Karpas-422 (cell line): ENCODE measurements at regions not wholly inside any gene's neighbourhood (a gene's known extent, or its start where the extent isn't known, plus 50 kb on each side); places are given as distances from the start of the nearest gene placed in this dataset.

Experiments
- DNase-seq: peaks from one replicate; pipeline ENCODE4 v3.0.0-alpha.2; 2015
- H2AFZ ChIP-seq: fragments of 200-600 bp; sonication (generic); 2 replicates; pipeline ENCODE4 v1.6.1; 2014; ENCODE audit warnings: antibody characterized with exemption, low read length, mixed read lengths
- H3K27ac ChIP-seq: fragments of 200-600 bp; sonication (generic); 2 replicates; pipeline ENCODE4 v1.5.1; 2014; ENCODE audit warnings: mild to moderate bottlenecking, low read length, moderate library complexity
- H3K27me3 ChIP-seq: fragments of 200-600 bp; sonication (generic); 2 replicates; pipeline ENCODE4 v1.6.1; 2014; ENCODE audit warnings: low read length, mixed read lengths
- H3K36me3 ChIP-seq: fragments of 200-600 bp; sonication (generic); 2 replicates; pipeline ENCODE4 v1.6.1; 2014; ENCODE audit warnings: low read length, mixed read lengths; ENCODE audit not compliant: insufficient read depth
- H3K4me1 ChIP-seq: fragments of 200-600 bp; sonication (generic); 2 replicates; pipeline ENCODE4 v1.6.1; 2014; ENCODE audit warnings: mild to moderate bottlenecking, low read length, mixed read lengths
- H3K4me2 ChIP-seq: fragments of 200-600 bp; sonication (generic); 2 replicates; pipeline ENCODE4 v1.6.1; 2014; ENCODE audit warnings: low read length, low read depth, mild to moderate bottlenecking; ENCODE audit not compliant: poor library complexity, severe bottlenecking
- H3K4me3 ChIP-seq: fragments of 200-600 bp; sonication (generic); 2 replicates; pipeline ENCODE4 v1.5.1; 2014; ENCODE audit warnings: mild to moderate bottlenecking, antibody characterized with exemption, low read length, mixed read lengths
- H3K79me2 ChIP-seq: fragments of 200-600 bp; sonication (generic); 2 replicates; pipeline ENCODE4 v1.6.1; 2014; ENCODE audit warnings: mild to moderate bottlenecking, low read length, mixed read lengths
- H3K9ac ChIP-seq: fragments of 200-600 bp; sonication (generic); 2 replicates; pipeline ENCODE4 v1.6.0; 2014; ENCODE audit warnings: low read length
- H3K9me2 ChIP-seq: fragments of 200-600 bp; sonication (generic), shearing (Covaris generic); replicated peaks from 2 replicates; pipeline ENCODE4 v1.6.0; 2014; ENCODE audit warnings: mild to moderate bottlenecking, low read length, moderate library complexity; ENCODE audit not compliant: insufficient read depth
- H3K9me3 ChIP-seq: fragments of 300-700, 200-600 bp; sonication (generic); 2 replicates; pipeline ENCODE4 v1.6.1; 2014; ENCODE audit warnings: low read length, mixed read lengths
- H4K20me1 ChIP-seq: fragments of 200-600 bp; sonication (generic); 2 replicates; pipeline ENCODE4 v1.6.1; 2014; ENCODE audit warnings: mild to moderate bottlenecking, antibody characterized with exemption, low read length, low read depth; ENCODE audit not compliant: insufficient read depth

DNA sequence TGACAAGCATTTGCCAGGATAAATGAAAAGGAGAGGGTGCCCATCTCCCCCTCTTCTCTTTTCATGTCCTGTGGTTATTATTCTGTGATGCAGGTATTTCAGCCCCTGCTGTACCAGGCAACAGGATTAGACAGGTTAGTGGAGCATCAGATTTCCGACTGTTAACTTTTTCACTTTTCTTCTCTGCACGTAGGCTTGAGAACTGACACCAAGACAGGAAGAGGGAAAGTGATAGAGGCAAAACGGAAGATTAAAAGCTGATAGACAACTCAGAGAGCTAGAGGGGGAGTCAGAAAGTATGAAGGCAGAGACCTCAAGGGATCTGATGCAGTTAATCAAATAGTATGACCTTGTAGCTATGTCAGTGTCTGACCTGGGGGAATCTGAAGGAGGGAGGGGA, 132.8 kb downstream of the SOX9 start:
- DNase-seq: peak; percentile 62
- peak overlapping the region; percentile 54 for H3K4me2 ChIP-seq
- no peaks in the 10 kb centered on the region for H4K20me1 ChIP-seq
- peak overlapping the region; percentile 32 for H3K9ac ChIP-seq
- peak overlapping the region; percentile 15; the same call in 1 of the 2 replicates for H3K4me3 ChIP-seq
- H3K9me3 ChIP-seq: no peaks in the 10 kb centered on the region
- no peaks in the 10 kb centered on the region for H3K79me2 ChIP-seq
- no peaks in the 10 kb centered on the region for H3K9me2 ChIP-seq
- H3K4me1 ChIP-seq: peaks cover 27% of the 10 kb centered on the region
- no peaks in the 10 kb centered on the region for H3K36me3 ChIP-seq
- no peaks in the 10 kb centered on the region for H3K27me3 ChIP-seq
- peak overlapping the region; percentile 24; the same call in 1 of the 2 replicates for H2AFZ ChIP-seq
- H3K27ac ChIP-seq: peak overlapping the region; percentile 79

DNA sequence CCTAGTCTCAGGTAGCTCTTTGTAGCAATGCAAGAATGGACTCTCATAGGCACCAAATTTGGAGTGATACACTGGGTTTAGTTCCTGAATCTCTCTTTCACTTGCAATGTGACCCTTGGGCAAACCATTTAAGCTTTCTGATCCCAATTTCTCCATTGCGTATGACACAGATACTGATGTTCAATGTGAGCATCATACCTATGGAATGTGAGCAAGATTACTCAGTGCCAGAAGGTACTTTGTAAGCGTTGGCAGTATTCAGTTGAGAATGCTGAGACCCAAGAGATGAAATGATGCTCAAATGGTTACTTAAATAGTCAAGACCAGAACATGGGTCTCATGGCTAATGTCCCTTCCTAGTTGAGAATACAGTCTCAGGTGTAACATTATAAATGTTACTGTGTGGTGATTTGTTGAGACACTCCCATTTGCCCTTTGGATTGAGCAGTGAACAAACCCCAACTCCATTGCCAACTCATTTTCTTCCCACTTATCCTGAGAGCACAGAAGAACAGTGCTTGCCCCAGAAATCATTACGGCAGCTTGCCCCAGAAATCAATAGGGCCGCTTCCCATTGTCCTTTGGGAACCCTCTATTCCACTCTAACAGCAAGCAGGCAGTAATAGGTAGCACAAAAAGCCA, 134.1 kb downstream of the SOX9 start:
- Histone ChIP-seq H3K9me3 (no peaks in the 10 kb centered on the region), H3K79me2 (no peaks in the 10 kb centered on the region), H2AFZ (no peak overlapping the region), H3K4me2 (no peak overlapping the region), H3K4me3 (no peak overlapping the region), H4K20me1 (no peaks in the 10 kb centered on the region), H3K9me2 (no peaks in the 10 kb centered on the region), H3K27ac (no peak overlapping the region), H3K27me3 (no peaks in the 10 kb centered on the region), H3K9ac (no peak overlapping the region), H3K36me3 (no peaks in the 10 kb centered on the region), H3K4me1 (peaks cover 27% of the 10 kb centered on the region)
- DNase-seq: no peak

- Histone ChIP-seq H4K20me1 (no peaks in the 10 kb centered on the region), H2AFZ (no peak overlapping the region), H3K79me2 (no peaks in the 10 kb centered on the region), H3K9ac (no peak overlapping the region), H3K27ac (no peak overlapping the region), H3K27me3 (no peaks in the 10 kb centered on the region), H3K36me3 (no peaks in the 10 kb centered on the region), H3K4me3 (no peak overlapping the region), H3K9me3 (no peaks in the 10 kb centered on the region), H3K4me2 (no peak overlapping the region), H3K4me1 (peaks cover 24% of the 10 kb centered on the region), H3K9me2 (no peaks in the 10 kb centered on the region)
- DNase-seq: no peak
These were observed 134.7 kb downstream of the SOX9 start for GRCh38 chr17:72255481-72255880.

GRCh38 chr17:72258711-72259110, 137.9 kb downstream of the SOX9 start:
- DNase-seq: no peak
- no peak overlapping the region for H3K4me2 ChIP-seq
- no peaks in the 10 kb centered on the region for H3K9me2 ChIP-seq
- H3K27ac ChIP-seq: no peak overlapping the region
- H3K4me1 ChIP-seq: peaks cover 13% of the 10 kb centered on the region
- H3K4me3 ChIP-seq: no peak overlapping the region
- no peaks in the 10 kb centered on the region for H3K36me3 ChIP-seq
- H4K20me1 ChIP-seq: no peaks in the 10 kb centered on the region
- H3K9ac ChIP-seq: no peak overlapping the region
- no peak overlapping the region for H2AFZ ChIP-seq
- H3K27me3 ChIP-seq: no peaks in the 10 kb centered on the region; the same call in 1 of the 2 replicates
- no peaks in the 10 kb centered on the region for H3K79me2 ChIP-seq
- no peaks in the 10 kb centered on the region for H3K9me3 ChIP-seq

- no peaks in the 10 kb centered on the region for H4K20me1 ChIP-seq
- DNase-seq: no peak
- no peaks in the 10 kb centered on the region; the same call in 1 of the 2 replicates for H3K27me3 ChIP-seq
- H2AFZ ChIP-seq: no peak overlapping the region
- no peaks in the 10 kb centered on the region for H3K36me3 ChIP-seq
- H3K4me3 ChIP-seq: no peak overlapping the region
- no peaks in the 10 kb centered on the region for H3K79me2 ChIP-seq
- H3K4me1 ChIP-seq: peaks cover 7% of the 10 kb centered on the region
- H3K9me3 ChIP-seq: no peaks in the 10 kb centered on the region
- no peaks in the 10 kb centered on the region for H3K9me2 ChIP-seq
- H3K27ac ChIP-seq: no peak overlapping the region
- H3K4me2 ChIP-seq: no peak overlapping the region
- H3K9ac ChIP-seq: no peak overlapping the region
These were observed 139.1 kb downstream of the SOX9 start for GRCh38 chr17:72259922-72260321.

DNA sequence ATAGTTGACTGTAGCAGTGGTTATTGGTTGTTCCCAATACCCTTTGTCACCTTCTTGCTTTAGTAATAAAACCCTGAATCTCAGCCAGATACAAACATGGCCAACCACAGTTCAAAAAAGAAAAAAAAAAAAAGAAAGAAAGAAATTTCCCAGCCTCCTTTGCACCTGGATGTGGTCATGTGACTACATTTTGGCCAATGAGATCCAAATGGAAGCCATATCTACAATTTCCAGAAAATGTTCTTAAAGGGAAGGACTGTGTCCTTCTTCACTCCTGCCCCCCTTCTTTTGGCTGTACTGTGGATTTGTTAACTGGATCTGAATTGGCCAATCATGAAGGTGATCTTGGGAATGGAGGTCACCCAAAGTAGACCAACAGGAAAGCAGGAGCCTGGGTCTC, 141.9 kb downstream of the SOX9 start:
- Histone ChIP-seq H4K20me1 (no peaks in the 10 kb centered on the region), H3K9me2 (no peaks in the 10 kb centered on the region), H3K4me2 (no peak overlapping the region), H3K36me3 (no peaks in the 10 kb centered on the region), H3K9ac (no peak overlapping the region), H2AFZ (no peak overlapping the region), H3K4me3 (no peak overlapping the region), H3K27me3 (no peaks in the 10 kb centered on the region; the same call in 1 of the 2 replicates), H3K79me2 (no peaks in the 10 kb centered on the region), H3K27ac (no peak overlapping the region), H3K9me3 (no peaks in the 10 kb centered on the region), H3K4me1 (peaks cover 33% of the 10 kb centered on the region)
- DNase-seq: no peak

- Histone ChIP-seq H3K4me2 (no peak overlapping the region), H4K20me1 (no peaks in the 10 kb centered on the region), H3K4me1 (peaks cover 33% of the 10 kb centered on the region), H3K9me2 (no peaks in the 10 kb centered on the region), H3K79me2 (no peaks in the 10 kb centered on the region), H2AFZ (no peak overlapping the region), H3K27ac (no peak overlapping the region), H3K36me3 (no peaks in the 10 kb centered on the region), H3K9me3 (no peaks in the 10 kb centered on the region), H3K4me3 (no peak overlapping the region), H3K27me3 (no peaks in the 10 kb centered on the region; the same call in 1 of the 2 replicates), H3K9ac (no peak overlapping the region)
- DNase-seq: no peak
These were observed 144.0 kb downstream of the SOX9 start for GRCh38 chr17:72264682-72265405.

DNA sequence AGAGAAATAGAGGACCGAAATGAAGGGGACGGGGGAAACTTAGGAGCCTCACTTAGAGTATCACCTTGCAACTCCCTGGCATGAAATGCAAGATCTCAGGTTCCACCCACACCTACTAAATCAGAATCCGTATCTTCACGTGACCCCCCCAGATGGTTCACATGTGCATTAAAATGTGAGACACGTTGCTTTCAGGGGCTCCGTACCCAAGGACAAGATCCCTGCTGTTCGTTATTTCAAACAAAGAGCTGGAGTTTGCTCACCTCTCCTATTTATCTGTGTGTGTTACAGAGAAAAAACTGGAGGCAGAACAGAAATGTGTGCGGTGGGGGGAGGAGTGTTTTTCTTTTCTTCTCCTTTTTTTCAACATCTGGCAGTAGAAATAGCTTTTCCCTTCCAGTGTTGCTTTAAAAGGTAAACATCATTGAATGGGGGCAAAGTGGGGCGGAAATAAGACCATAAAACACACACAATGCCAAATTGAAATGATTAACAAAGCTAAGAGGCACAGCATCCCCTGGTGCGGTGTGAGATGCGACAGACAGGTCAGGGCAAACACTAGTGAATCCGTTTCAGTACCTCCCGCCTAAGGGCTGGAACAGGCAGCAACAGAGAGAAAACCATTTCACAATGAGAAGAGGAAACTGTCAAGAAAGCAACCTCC, 145.4 kb downstream of the SOX9 start:
- peaks cover 33% of the 10 kb centered on the region for H3K4me1 ChIP-seq

More for the DNA sequence above, 145.4 kb downstream of the SOX9 start:
- Histone ChIP-seq H3K79me2 (no peaks in the 10 kb centered on the region), H3K36me3 (no peaks in the 10 kb centered on the region), H3K27ac (no peak overlapping the region), H2AFZ (peak overlapping the region; percentile 26; the same call in 1 of the 2 replicates), H3K4me3 (no peak overlapping the region), H3K4me2 (peak overlapping the region; percentile 14), H3K9me3 (no peaks in the 10 kb centered on the region), H3K9ac (no peak overlapping the region), H3K9me2 (no peaks in the 10 kb centered on the region), H4K20me1 (no peaks in the 10 kb centered on the region), H3K27me3 (no peaks in the 10 kb centered on the region; the same call in 1 of the 2 replicates)
- DNase-seq: no peak
